Neural cell (in vitro differentiated cells): ENCODE measurements at regions not wholly inside any gene's neighbourhood (a gene's known extent, or its start where the extent isn't known, plus 50 kb on each side); places are given as distances from the start of the nearest gene placed in this dataset.

Experiments
- CTCF ChIP-seq: fragments of 450-650 bp; IDR thresholded peaks from 2 replicates; pipeline ENCODE4 v1.5.1; 2014; ENCODE audit warnings: antibody characterized with exemption, mild to moderate bottlenecking, moderate library complexity; ENCODE audit not compliant: poor library complexity, severe bottlenecking
- EP300 ChIP-seq: fragments of 450-650 bp; conservative IDR thresholded peaks from 2 replicates; pipeline ENCODE4 v1.6.1; 2014; ENCODE audit warnings: antibody characterized with exemption, mild to moderate bottlenecking, moderate library complexity; ENCODE audit not compliant: poor library complexity, severe bottlenecking
- EZH2 ChIP-seq: fragments of 200-600, 300-800 bp; shearing (Covaris generic), sonication (generic); IDR thresholded peaks from 2 replicates; pipeline ENCODE4 v1.6.1; 2014; ENCODE audit warnings: antibody characterized with exemption, low read length, borderline replicate concordance, mild to moderate bottlenecking; ENCODE audit not compliant: insufficient read depth, poor library complexity, severe bottlenecking
- POLR2AphosphoS5 ChIP-seq: IDR thresholded peaks from 2 replicates; pipeline ENCODE4 v1.6.1; 2012
- RAD21 ChIP-seq: fragments of 450-650 bp; conservative IDR thresholded peaks from 2 replicates; pipeline ENCODE4 v1.6.1; 2014; ENCODE audit warnings: antibody characterized with exemption, mild to moderate bottlenecking, moderate library complexity
- REST ChIP-seq: IDR thresholded peaks from 2 replicates; pipeline ENCODE4 v1.6.1; 2012; ENCODE audit warnings: borderline replicate concordance
- TAF1 ChIP-seq: IDR thresholded peaks from 2 replicates; pipeline ENCODE4 v1.6.1; 2012; ENCODE audit warnings: low read depth

- TF ChIP-seq EP300 (no peak), CTCF (no peak), REST (no peak), POLR2AphosphoS5 (no peak), EZH2 (no peak), TAF1 (no peak), RAD21 (no peak)
These were observed 162.5 kb downstream of the GASK1B start for GRCh38 chr4:158010361-158010760.
